ENCODE measurements at regions not wholly inside any gene's neighbourhood (a gene's known extent, or its start where the extent isn't known, plus 50 kb on each side); places are given as distances from the start of the nearest gene placed in this dataset.

GRCh38 chr17:73754886-73755400 lies 110.7 kb upstream of the SDK2 start:
- no peak for DNase-seq (ENCODE audit: low spot score)

- no peak for DNase-seq (ENCODE audit: low spot score)
Measured at GRCh38 chr17:73757420-73757819, 113.2 kb upstream of the SDK2 start.

GRCh38 chr17:73758245-73758644 lies 114.0 kb upstream of the SDK2 start:
- DNase-seq (ENCODE audit: low spot score): no peak

- no peak for DNase-seq (ENCODE audit: low spot score)
Measured at GRCh38 chr17:73759324-73759723, 115.1 kb upstream of the SDK2 start.

GRCh38 chr17:73759734-73760438 lies 115.6 kb upstream of the SDK2 start:
- no peak for DNase-seq (ENCODE audit: low spot score)

GRCh38 chr17:73760439-73760758 lies 116.2 kb upstream of the SDK2 start:
- no peak for DNase-seq (ENCODE audit: low spot score)

- no peak for DNase-seq (ENCODE audit: low spot score)
Measured at GRCh38 chr17:73765824-73766563, 121.7 kb upstream of the SDK2 start.

GRCh38 chr17:73767696-73768095 lies 123.5 kb upstream of the SDK2 start:
- DNase-seq (ENCODE audit: low spot score): no peak

- no peak for DNase-seq (ENCODE audit: low spot score)
Measured at GRCh38 chr17:73768691-73769090, 124.4 kb upstream of the SDK2 start.

- no peak for DNase-seq (ENCODE audit: low spot score)
Measured at GRCh38 chr17:73769479-73769878, 125.2 kb upstream of the SDK2 start.

- no peak for DNase-seq (ENCODE audit: low spot score)
Measured at GRCh38 chr17:73770115-73770848, 126.0 kb upstream of the SDK2 start.

GRCh38 chr17:73770849-73771229 lies 126.6 kb upstream of the SDK2 start:
- DNase-seq (ENCODE audit: low spot score): no peak

GRCh38 chr17:73772107-73772705 lies 128.0 kb upstream of the SDK2 start:
- DNase-seq (ENCODE audit: low spot score): no peak

GRCh38 chr17:73773702-73774101 lies 129.5 kb upstream of the SDK2 start:
- DNase-seq (ENCODE audit: low spot score): no peak

GRCh38 chr17:73774852-73775251 lies 130.6 kb upstream of the SDK2 start:
- no peak for DNase-seq (ENCODE audit: low spot score)

GRCh38 chr17:73776351-73777130 lies 132.3 kb upstream of the SDK2 start:
- DNase-seq (ENCODE audit: low spot score): no peak

- DNase-seq (ENCODE audit: low spot score): no peak
Measured at GRCh38 chr17:73777131-73777449, 132.8 kb upstream of the SDK2 start.

GRCh38 chr17:73782231-73782630 lies 138.0 kb upstream of the SDK2 start:
- no peak for DNase-seq (ENCODE audit: low spot score)

GRCh38 chr17:73782641-73783381 lies 138.6 kb upstream of the SDK2 start:
- DNase-seq (ENCODE audit: low spot score): no peak

- DNase-seq (ENCODE audit: low spot score): no peak
Measured at GRCh38 chr17:73783382-73783766, 139.1 kb upstream of the SDK2 start.

- DNase-seq (ENCODE audit: low spot score): no peak
Measured at GRCh38 chr17:73783945-73784603, 139.8 kb upstream of the SDK2 start.
